Brain pericyte (primary cell): ENCODE measurements at regions not wholly inside any gene's neighbourhood (a gene's known extent, or its start where the extent isn't known, plus 50 kb on each side); places are given as distances from the start of the nearest gene placed in this dataset.
"Not testable (repeated sequence)": the region's sequence is repeated elsewhere in the genome, so short reads cannot be mapped to it uniquely, and the experiment has no call there.

Experiments
- DNase-seq: peaks from one replicate; pipeline ENCODE4 v3.0.0-alpha.2; 2012; ENCODE audit warnings: low read depth, low spot score

GRCh38 chr9:71632776-71633175, 135.5 kb downstream of the CEMIP2 start:
- no peak for DNase-seq

GRCh38 chr9:71630377-71630995, 137.8 kb downstream of the CEMIP2 start:
- no peak for DNase-seq

GRCh38 chr9:71629578-71630215, 138.6 kb downstream of the CEMIP2 start:
- DNase-seq: no peak

GRCh38 chr9:71628247-71628646, 140.1 kb downstream of the CEMIP2 start:
- DNase-seq: no peak

DNA sequence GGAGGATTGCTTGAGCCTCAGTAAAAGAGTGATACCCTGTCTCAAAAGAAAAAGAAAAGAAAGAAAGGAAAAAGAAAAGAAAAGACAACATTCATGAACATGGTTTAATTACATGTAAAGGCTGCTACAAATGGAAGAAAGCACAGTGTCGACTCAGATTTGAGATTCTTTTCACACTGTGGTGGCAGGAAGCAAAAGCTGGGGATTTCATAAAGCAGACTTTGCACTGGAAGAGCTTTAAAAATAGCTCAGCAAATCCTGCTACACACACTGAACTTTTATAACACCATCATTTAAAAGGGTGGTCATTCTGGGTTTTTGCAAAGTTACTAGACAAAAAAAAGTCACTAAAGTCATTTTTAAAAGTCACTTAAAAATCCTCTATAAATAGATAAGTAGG, 140.8 kb downstream of the CEMIP2 start:
- DNase-seq: no peak

GRCh38 chr9:71626395-71626794, 141.9 kb downstream of the CEMIP2 start:
- no peak for DNase-seq

DNA sequence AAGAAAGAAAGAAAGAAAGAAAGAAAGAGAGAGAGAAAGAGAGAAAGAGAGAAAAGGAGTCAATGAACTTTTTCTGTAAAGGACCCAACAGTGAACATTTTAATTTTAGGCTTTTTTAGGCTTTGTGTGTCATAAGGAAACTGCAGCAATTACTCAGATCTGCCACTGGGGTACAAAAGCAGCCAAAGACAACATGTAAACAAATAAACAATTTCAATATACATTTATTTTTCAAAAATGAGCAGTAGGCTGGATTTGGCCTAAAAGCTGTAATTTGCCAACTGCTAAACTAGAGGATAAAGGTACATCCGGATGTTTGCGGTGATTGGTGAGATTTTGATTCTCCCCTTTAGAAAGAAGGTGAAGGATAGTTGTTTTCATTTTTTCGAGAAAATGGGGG, 143.6 kb downstream of the CEMIP2 start:
- DNase-seq: no peak

DNA sequence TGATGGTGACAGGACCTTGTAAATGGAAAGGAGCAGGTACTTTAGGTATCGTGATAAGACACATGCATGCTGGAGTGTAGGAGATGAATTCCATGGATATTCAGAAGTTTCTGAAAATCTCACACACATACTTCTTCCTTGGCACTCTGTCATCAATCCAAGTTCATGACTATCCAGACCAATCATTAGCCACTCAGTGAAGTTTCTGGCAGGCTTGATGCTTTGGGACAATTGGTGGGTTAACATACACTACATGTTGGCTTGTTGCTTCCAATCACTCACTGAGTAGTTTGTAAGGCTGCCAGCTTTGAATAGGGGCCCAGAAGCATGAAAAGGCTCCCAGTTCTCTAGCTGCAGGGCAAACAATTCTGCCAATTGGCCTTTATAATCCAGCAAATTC, 147.6 kb downstream of the CEMIP2 start:
- no peak for DNase-seq

- no peak for DNase-seq
Observed at GRCh38 chr9:71620331-71620730, 148.0 kb downstream of the CEMIP2 start.

DNA sequence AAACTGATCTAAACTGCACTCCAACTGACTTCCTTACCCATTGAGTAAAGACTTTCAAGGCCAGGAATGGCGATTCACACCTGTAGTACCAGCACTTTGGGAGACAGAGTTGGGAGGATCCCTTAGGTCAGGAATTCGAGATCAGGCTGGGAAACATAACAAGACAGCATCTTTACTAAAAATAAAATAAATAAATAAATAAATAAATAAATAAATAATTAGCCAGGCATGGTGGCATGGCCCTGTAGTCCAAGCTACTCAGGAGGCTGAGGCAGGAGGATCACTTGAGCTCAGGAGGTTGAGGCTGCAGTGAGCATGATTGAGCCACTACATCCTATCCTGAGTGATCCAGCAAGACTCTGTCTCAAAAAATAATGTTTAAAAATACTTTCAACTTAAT, 148.4 kb downstream of the CEMIP2 start:
- no peak for DNase-seq

DNA sequence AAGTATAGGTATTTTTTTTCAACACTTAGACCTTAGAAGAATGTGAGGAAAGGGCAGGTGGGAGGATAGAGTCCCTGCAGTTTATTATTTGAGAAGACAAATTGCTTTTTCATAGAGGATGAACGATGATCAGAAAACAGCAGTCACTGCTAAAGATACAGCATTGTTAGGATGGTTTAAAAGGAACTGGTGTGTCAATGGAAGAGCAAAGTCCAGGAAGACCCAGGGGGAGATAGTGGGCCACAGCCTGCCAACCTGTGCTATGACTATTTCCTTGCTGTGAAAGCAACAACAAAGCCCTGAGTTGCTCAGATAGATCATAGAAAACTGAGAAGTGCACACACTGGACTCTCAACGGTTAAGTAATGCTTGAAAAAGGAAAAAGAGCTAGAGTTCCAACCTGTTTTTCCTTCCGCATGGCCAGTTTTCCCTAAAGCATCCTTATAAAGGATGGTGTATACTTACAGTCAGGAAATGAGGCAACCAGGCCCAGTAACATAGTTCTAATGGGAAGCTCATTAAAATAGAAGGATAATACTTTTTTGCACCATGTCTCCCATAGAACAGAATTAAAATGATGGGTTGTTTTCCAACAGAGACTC, 153.8 kb downstream of the CEMIP2 start:
- DNase-seq: no peak

DNA sequence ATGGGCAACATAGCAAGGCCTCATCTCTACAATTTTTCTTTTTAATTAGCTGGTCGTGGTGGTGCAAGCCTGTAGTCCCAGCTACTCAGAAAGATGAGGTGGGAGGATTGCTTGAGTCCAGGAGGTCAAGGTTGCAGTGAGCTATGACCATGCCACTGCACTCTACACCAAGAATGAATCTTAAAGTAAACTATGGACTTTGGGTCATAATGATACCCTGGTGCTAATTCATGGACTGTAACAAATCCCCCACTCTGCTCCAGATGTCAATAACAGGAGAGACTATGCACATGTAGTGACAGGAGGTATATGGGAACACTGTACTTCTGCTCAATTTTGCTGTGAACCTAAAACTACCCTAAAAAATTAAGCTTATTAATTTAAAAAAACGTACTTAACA, 155.4 kb downstream of the CEMIP2 start:
- no peak for DNase-seq

- no peak for DNase-seq
Observed at GRCh38 chr9:71609448-71609830, 158.9 kb downstream of the CEMIP2 start.

DNA sequence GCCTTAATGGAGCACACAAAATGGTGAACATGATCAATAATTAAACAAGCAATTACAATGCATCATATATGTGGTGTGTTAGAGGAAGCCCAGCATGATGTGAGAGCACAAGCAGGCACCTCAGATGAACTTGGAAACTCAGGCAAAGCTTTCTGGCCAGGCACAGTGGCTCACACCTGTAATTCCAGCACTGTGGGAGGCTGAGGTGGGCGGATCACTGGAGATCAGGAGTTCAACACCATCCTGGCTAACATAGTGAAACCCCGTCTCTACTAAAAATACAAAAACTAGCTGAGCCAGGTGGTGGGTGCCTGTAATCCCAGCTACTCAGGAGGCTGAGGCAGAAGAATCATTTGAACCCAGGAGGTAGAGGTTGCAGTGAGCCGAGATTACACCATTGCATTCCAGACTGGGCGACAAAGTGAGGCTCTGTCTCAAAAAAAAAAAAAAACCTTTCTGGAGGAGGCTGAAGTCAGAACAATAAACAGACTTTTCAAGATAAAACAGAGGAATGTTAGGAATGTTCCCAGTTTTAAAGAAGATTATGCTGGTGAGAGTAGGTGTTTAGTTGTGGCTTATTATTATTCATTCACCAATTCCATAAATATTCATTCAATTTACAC, 159.4 kb downstream of the CEMIP2 start:
- DNase-seq: no peak

DNA sequence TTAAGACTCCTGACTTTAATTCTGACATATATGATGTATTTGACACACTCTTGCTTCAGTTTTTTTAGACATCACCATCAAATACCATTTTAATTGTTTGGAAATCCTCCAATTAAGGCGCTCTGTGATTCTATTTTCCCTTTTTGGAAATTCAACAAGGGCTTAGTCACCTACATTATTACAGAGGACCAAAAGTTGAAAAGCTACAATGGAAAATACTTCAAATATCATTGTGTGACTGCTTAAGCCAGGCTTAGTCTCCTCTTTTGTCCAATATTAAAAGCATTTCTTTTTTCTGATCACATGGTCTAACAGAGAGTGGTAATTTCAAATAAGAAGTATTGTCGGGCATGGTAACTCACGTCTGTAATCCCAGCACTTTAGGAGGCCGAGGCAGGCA, 160.3 kb downstream of the CEMIP2 start:
- no peak for DNase-seq

DNA sequence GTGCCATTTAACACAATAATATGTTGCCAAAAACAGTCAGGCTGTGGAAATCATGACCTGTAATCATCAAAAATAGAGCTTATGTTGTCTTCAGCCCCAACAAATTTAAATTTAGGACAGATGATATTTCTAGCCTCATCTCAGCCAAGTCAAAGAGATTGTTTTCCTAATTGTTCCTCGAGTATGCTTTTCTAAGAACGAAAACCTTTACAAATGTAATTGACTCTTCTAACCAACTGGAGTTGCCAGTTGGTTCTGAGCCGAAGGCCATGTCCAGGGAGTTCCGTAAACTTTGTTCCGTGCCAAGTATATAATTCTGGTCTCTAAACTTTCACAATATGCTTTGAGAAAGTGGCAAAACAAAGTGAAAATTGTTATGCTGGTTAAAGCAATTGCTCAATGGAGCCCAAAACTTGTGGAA, 160.8 kb downstream of the CEMIP2 start:
- DNase-seq: no peak

- DNase-seq: peak; percentile 3
Observed at GRCh38 chr9:71604197-71605063, 163.9 kb downstream of the CEMIP2 start.

GRCh38 chr9:71602652-71603051, 165.7 kb downstream of the CEMIP2 start:
- no peak for DNase-seq

- not testable (repeated sequence) for DNase-seq
Observed at GRCh38 chr9:71595762-71596161, 172.6 kb downstream of the CEMIP2 start.

DNA sequence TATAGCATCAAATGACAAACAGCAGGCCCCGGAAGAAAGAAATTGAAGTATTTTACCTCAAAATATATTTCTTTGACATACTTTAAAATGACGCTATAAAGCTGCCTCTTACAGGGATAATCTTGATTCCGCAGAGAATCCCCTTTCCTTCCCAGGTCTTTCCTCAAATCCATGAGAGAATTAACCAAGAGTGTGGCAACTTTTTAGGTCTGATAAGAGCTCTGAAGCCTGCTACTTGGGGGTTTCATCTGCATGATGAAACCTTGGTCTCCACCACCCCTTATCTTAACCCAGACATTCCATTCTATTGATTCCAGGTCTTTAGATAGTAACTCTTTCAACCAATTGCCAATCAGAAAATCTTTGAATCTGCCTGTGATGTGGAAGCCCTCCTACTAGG, 173.8 kb downstream of the CEMIP2 start:
- no peak for DNase-seq

GRCh38 chr9:71592400-71592799, 175.9 kb downstream of the CEMIP2 start:
- DNase-seq: no peak

DNA sequence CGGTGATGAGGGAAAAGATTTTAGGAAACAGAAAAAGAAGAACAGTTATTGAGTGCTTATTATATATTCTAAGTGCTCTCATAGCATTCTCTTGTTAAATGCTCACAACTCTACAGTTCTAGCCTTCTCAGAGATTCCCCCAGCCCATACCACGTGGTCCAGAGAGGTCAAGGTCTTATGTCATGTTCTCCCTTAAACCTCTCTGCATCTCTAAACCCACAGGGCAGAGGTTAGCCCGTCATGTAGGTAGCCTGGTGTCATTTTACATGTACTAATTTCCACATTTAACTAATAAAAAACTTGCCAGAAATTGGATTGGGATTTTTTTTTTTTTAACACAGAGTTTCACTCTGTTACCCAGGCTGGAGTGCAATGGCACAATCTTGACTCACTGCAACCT, 178.0 kb downstream of the CEMIP2 start:
- no peak for DNase-seq
